Glutamatergic neuron (in vitro differentiated cells): ENCODE measurements at regions not wholly inside any gene's neighbourhood (a gene's known extent, or its start where the extent isn't known, plus 50 kb on each side); places are given as distances from the start of the nearest gene placed in this dataset.

Experiments
- DNase-seq: peaks from one replicate; pipeline ENCODE4 v3.0.0; 2022
- H3K27ac Mint-ChIP-seq: one replicate; pipeline ENCODE4 v1.8.0; 2020; ENCODE audit warnings: mild to moderate bottlenecking, mixed read lengths, inconsistent platforms; ENCODE audit not compliant: unreplicated experiment
- H3K27me3 Mint-ChIP-seq: one replicate; pipeline ENCODE4 v1.8.0; 2020; ENCODE audit warnings: mild to moderate bottlenecking, moderate library complexity, mixed read lengths, inconsistent platforms; ENCODE audit not compliant: unreplicated experiment
- H3K36me3 Mint-ChIP-seq: one replicate; pipeline ENCODE4 v1.8.0; 2020; ENCODE audit warnings: mild to moderate bottlenecking, mixed read lengths, inconsistent platforms; ENCODE audit not compliant: unreplicated experiment
- H3K4me1 Mint-ChIP-seq: one replicate; pipeline ENCODE4 v1.8.0; 2020; ENCODE audit warnings: mild to moderate bottlenecking, low read depth, mixed read lengths, inconsistent platforms; ENCODE audit not compliant: unreplicated experiment
- H3K4me3 Mint-ChIP-seq: one replicate; pipeline ENCODE4 v1.8.0; 2020; ENCODE audit warnings: mild to moderate bottlenecking, mixed read lengths, inconsistent platforms; ENCODE audit not compliant: unreplicated experiment
- H3K9me3 Mint-ChIP-seq: one replicate; pipeline ENCODE4 v1.8.0; 2020; ENCODE audit warnings: mild to moderate bottlenecking, moderate library complexity, mixed read lengths, inconsistent platforms; ENCODE audit not compliant: unreplicated experiment
- CTCF ChIP-seq: fragments of 200-600 bp; sonication (generic); IDR thresholded peaks from one replicate; pipeline ENCODE4 v1.5.0; 2021; ENCODE audit not compliant: partially characterized antibody, unreplicated experiment

GRCh38 chr18:64337018-64337417 lies 188.1 kb upstream of the LINC00305 start:
- no peak for TF ChIP-seq CTCF

DNA sequence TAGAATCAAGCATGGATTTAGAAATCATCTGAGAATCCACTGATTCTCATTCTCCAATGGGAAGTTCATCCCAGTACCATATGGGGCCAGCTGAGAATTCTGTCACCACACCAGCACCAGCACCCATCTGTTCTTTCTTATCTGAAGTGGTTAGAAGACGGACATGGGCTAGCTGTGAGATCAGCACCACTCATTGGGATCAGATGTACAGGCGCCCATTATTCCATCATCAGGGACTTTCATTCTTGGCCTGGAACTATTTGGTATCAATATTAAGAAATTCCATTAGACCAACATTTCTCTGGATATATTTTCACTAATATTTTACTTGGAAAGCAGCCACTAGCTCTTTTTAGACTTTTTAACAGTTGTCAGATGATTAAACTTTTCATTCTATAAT lies 185.9 kb upstream of the LINC00305 start:
- peaks cover 16% of the 10 kb centered on the region for H3K4me1 Mint-ChIP-seq
- no peak for TF ChIP-seq CTCF

More at GRCh38 chr18:64337018-64337417, 188.1 kb upstream of the LINC00305 start:
- Mint-ChIP-seq H3K4me3 (no peak overlapping the region), H3K27me3 (peaks cover 2% of the 10 kb centered on the region), H3K4me1 (peaks cover 14% of the 10 kb centered on the region), H3K9me3 (peaks cover 7% of the 10 kb centered on the region), H3K27ac (no peak overlapping the region), H3K36me3 (no peaks in the 10 kb centered on the region)
- no peak for DNase-seq

DNA sequence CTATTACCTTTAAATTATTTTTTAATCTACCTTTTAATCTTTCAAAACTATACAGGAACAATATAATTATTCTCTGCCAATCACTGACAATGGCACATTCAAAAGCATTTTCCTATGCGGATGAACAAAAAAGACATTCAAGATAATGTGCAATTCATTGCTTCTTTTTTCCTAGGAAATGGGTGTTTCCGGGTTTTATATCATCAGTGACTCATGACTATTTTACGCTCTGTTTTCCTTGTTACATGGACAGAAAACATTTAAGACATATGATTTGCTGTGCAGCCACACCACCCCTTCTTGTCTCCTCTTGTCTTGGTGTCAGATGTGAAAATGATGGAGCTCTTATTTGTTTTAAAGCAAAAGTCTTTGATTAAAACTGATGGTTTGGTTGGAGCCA lies 184.7 kb upstream of the LINC00305 start:
- Mint-ChIP-seq H3K36me3 (no peaks in the 10 kb centered on the region), H3K27me3 (peaks cover 2% of the 10 kb centered on the region), H3K9me3 (peaks cover 5% of the 10 kb centered on the region), H3K27ac (no peak overlapping the region), H3K4me3 (no peak overlapping the region), H3K4me1 (peaks cover 16% of the 10 kb centered on the region)
- no peak for TF ChIP-seq CTCF
- DNase-seq, result no peak

More for the DNA sequence above, 185.9 kb upstream of the LINC00305 start:
- H3K9me3 Mint-ChIP-seq, result peaks cover 5% of the 10 kb centered on the region
- peak overlapping the region; percentile 41 for H3K27ac Mint-ChIP-seq
- peaks cover 2% of the 10 kb centered on the region for H3K27me3 Mint-ChIP-seq
- no peaks in the 10 kb centered on the region for H3K36me3 Mint-ChIP-seq
- no peak for DNase-seq
- H3K4me3 Mint-ChIP-seq, result no peak overlapping the region

DNA sequence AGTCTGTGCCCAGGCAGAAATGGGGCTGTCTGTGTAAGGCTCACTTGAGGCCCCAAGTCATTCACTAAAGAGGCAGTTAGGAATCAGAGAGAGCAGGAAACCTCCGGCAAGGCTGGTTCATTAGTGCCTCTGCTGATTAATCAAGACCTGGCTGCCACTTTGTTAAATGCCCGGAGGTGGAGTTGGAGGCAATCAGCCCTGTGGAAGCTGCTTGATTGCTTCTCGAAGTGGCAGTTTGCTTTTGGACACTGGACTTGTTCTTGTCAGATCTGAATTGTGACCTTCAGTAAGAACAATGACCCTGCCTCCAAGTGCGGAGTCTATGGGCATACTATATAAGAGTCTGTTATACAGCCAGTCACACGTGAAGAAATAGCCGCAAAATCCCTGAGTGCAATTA lies 183.9 kb upstream of the LINC00305 start:
- H3K4me3 Mint-ChIP-seq, result no peak overlapping the region
- H3K4me1 Mint-ChIP-seq, result peaks cover 16% of the 10 kb centered on the region
- no peak overlapping the region for H3K27ac Mint-ChIP-seq
- peaks cover 5% of the 10 kb centered on the region for H3K9me3 Mint-ChIP-seq
- H3K36me3 Mint-ChIP-seq, result no peaks in the 10 kb centered on the region
- peaks cover 2% of the 10 kb centered on the region for H3K27me3 Mint-ChIP-seq
- no peak for DNase-seq
- no peak for TF ChIP-seq CTCF

GRCh38 chr18:64331419-64331818 lies 182.5 kb upstream of the LINC00305 start:
- H3K4me3 Mint-ChIP-seq, result no peak overlapping the region
- no peaks in the 10 kb centered on the region for H3K27me3 Mint-ChIP-seq
- H3K36me3 Mint-ChIP-seq, result no peaks in the 10 kb centered on the region
- no peak for DNase-seq
- TF ChIP-seq CTCF, result no peak
- H3K9me3 Mint-ChIP-seq, result peaks cover 5% of the 10 kb centered on the region
- H3K27ac Mint-ChIP-seq, result no peak overlapping the region
- peaks cover 16% of the 10 kb centered on the region for H3K4me1 Mint-ChIP-seq
